Osteocyte (in vitro differentiated cells): ENCODE measurements at regions not wholly inside any gene's neighbourhood (a gene's known extent, or its start where the extent isn't known, plus 50 kb on each side); places are given as distances from the start of the nearest gene placed in this dataset.

Experiments
- DNase-seq: peaks from one replicate; pipeline ENCODE4 v3.0.0; 2021; ENCODE audit warnings: mixed read lengths; ENCODE audit not compliant: unreplicated experiment; ENCODE audit errors: extremely low spot score
- H3K27ac Mint-ChIP-seq: one replicate; pipeline ENCODE4 v1.8.0; 2021; ENCODE audit warnings: mild to moderate bottlenecking, mixed read lengths; ENCODE audit not compliant: unreplicated experiment
- H3K27me3 Mint-ChIP-seq: one replicate; pipeline ENCODE4 v1.8.0; 2021; ENCODE audit warnings: mixed read lengths; ENCODE audit not compliant: unreplicated experiment
- H3K36me3 Mint-ChIP-seq: one replicate; pipeline ENCODE4 v1.8.0; 2021; ENCODE audit warnings: mixed read lengths; ENCODE audit not compliant: unreplicated experiment
- H3K4me1 Mint-ChIP-seq: one replicate; pipeline ENCODE4 v1.8.0; 2021; ENCODE audit warnings: mixed read lengths; ENCODE audit not compliant: unreplicated experiment
- H3K4me3 Mint-ChIP-seq: one replicate; pipeline ENCODE4 v1.8.0; 2021; ENCODE audit warnings: mild to moderate bottlenecking, moderate library complexity, mixed read lengths; ENCODE audit not compliant: unreplicated experiment
- H3K9me3 Mint-ChIP-seq: one replicate; pipeline ENCODE4 v1.8.0; 2021; ENCODE audit warnings: mixed read lengths; ENCODE audit not compliant: unreplicated experiment
- CTCF ChIP-seq: fragments of 200-600 bp; sonication (generic); IDR thresholded peaks from 2 replicates; pipeline ENCODE4 v1.5.0; 2021; ENCODE audit warnings: antibody characterized with exemption, mild to moderate bottlenecking, moderate library complexity

GRCh38 chr1:70916034-70916427 is 131.6 kb downstream of the PTGER3 start:
- Mint-ChIP-seq H3K27me3 (peaks cover 3% of the 10 kb centered on the region), H3K27ac (no peak overlapping the region), H3K4me1 (no peaks in the 10 kb centered on the region), H3K4me3 (no peak overlapping the region), H3K9me3 (peaks cover 12% of the 10 kb centered on the region), H3K36me3 (no peaks in the 10 kb centered on the region)
- DNase-seq, result no peak
- TF ChIP-seq CTCF, result no peak

- DNase-seq, result no peak
- Mint-ChIP-seq H3K9me3 (peaks cover 30% of the 10 kb centered on the region), H3K27ac (no peak overlapping the region), H3K4me3 (no peak overlapping the region), H3K27me3 (peaks cover 3% of the 10 kb centered on the region), H3K36me3 (no peaks in the 10 kb centered on the region), H3K4me1 (no peaks in the 10 kb centered on the region)
- no peak for TF ChIP-seq CTCF
These were observed 127.8 kb downstream of the PTGER3 start for GRCh38 chr1:70919706-70920323.
